AG04449 (cell line): ENCODE measurements at regions not wholly inside any gene's neighbourhood (a gene's known extent, or its start where the extent isn't known, plus 50 kb on each side); places are given as distances from the start of the nearest gene placed in this dataset.

Experiments
- CTCF ChIA-PET: fragments of 350-600 bp; formaldehyde crosslinking; extraction: SDS; loops from one replicate; lab custom pipeline; 2021; ENCODE audit warnings: antibody characterized with exemption; lab: Yijun Ruan, JAX
- POLR2A ChIA-PET: fragments of 400-600, 350-600 bp; formaldehyde crosslinking; extraction: SDS; loops from one replicate; lab custom pipeline; 2020; ENCODE audit warnings: antibody characterized with exemption, inconsistent platforms; lab: Yijun Ruan, JAX
- DNase-seq: peaks from one replicate; pipeline ENCODE4 v3.0.0-alpha.2; 2010; ENCODE audit warnings: low read depth, low spot score
- H3K4me3 ChIP-seq: 2 replicates; pipeline ENCODE4 v1.5.1; 2011; ENCODE audit warnings: low read depth, mild to moderate bottlenecking, control low read depth, low read length
- CTCF ChIP-seq: IDR thresholded peaks from one replicate; pipeline ENCODE4 v1.5.1; 2011; ENCODE audit warnings: mild to moderate bottlenecking, moderate library complexity, low read length, control low read depth, inconsistent platforms; ENCODE audit not compliant: insufficient read depth; ENCODE audit errors: missing control alignments

- H3K4me3 ChIP-seq = no peak overlapping the region
- no peak for DNase-seq
- POLR2A ChIA-PET = interaction anchor here (0.9 kb wide), 1 partner anchor 148 kb away, joined by 3 read pairs; no protein-coding TSS in a partner anchor
- no peak for TF ChIP-seq CTCF
- CTCF ChIA-PET = no interaction called here
Measured at GRCh38 chr3:29185706-29186105, 95.2 kb upstream of the RBMS3 start.

DNA sequence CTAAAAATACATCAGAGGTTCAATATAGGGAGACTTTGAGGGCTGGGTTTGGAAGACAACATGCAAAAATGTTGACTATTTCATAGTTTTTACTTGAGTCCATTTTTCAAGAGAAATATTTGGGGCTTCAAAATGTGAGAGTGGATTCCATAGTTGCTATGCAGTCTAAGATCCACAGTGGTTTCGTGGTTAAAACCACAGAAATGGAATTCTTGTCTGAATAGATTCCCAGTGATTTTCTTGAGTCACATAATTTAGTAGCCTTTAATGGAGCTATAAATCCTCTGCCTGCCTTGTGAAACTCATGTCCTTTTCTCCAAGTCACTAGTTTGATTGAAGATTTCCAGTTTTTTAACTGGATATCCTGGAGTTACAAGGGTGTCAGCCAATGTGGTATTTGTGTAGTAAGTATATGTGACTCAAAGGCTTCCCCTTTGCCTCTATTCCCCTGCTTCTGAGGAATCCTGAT is 94.7 kb upstream of the RBMS3 start:
- H3K4me3 ChIP-seq = no peak overlapping the region
- DNase-seq = peak; percentile 97
- TF ChIP-seq CTCF = no peak
- POLR2A ChIA-PET = interaction anchor here (0.7 to 2.0 kb wide), 3 partner anchors 95 to 563 kb away, joined by 3 to 11 read pairs (median 3); partner anchors contain the start of gene RBMS3
- CTCF ChIA-PET = no interaction called here

- H3K4me3 ChIP-seq = no peak overlapping the region
- CTCF ChIA-PET = no interaction called here
- POLR2A ChIA-PET = interaction anchor here (0.6 to 2.0 kb wide), 2 partner anchors 32 to 94 kb away, joined by 3 to 11 read pairs; partner anchors contain the start of gene RBMS3
- TF ChIP-seq CTCF = no peak
- no peak for DNase-seq
Measured at GRCh38 chr3:29186982-29187725, 93.7 kb upstream of the RBMS3 start.

DNA sequence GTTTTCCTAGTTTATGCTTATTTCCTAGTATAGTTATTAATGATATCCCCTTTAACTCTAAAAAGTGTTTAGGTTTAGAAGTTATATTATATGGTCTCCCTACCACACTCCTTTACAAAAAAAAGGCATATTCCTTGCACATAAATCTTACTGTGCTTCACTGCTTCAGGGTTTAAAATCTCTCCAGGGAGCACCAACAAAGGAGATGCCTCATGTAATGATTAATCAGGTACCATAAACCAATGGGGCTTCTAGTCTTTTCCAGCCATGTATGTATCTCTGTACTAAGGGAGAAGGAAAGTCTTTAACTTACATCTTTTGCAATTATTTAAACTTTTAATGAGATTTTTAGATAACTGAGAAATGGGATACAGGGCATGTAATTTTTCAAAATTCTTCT is 91.5 kb upstream of the RBMS3 start:
- POLR2A ChIA-PET = no interaction called here
- no peak for DNase-seq
- no peak for TF ChIP-seq CTCF
- CTCF ChIA-PET = no interaction called here
- no peak overlapping the region for H3K4me3 ChIP-seq

- ChIA-PET CTCF (no interaction called here), POLR2A (no interaction called here)
- H3K4me3 ChIP-seq = no peak overlapping the region
- no peak for DNase-seq
- TF ChIP-seq CTCF = no peak
Measured at GRCh38 chr3:29194139-29194538, 86.7 kb upstream of the RBMS3 start.

- ChIA-PET CTCF (no interaction called here), POLR2A (no interaction called here)
- DNase-seq = no peak
- H3K4me3 ChIP-seq = no peak overlapping the region
- no peak for TF ChIP-seq CTCF
Measured at GRCh38 chr3:29195056-29195455, 85.8 kb upstream of the RBMS3 start.
